BLaER1 treated with 17β-estradiol and CSF1 and Interleukin-3, amounts not matched to agents 10 nM and 100 nM (cell line): ENCODE measurements at regions not wholly inside any gene's neighbourhood (a gene's known extent, or its start where the extent isn't known, plus 50 kb on each side); places are given as distances from the start of the nearest gene placed in this dataset.
A peak's percentile ranks its signal among the peaks of the same experiment; 100 is the strongest.

ENCODE experiments used
- H3K27ac ChIP-seq, 11 experiments: shearing (Covaris generic); formaldehyde crosslinking; 2 replicates each; pipeline ENCODE4 v1.8.1; 2022
- H3K27me3 ChIP-seq, 11 experiments: shearing (Covaris generic); formaldehyde crosslinking; 2 replicates each; pipeline ENCODE4 v1.8.1; 2022
- H3K36me3 ChIP-seq, 11 experiments: shearing (Covaris generic); formaldehyde crosslinking; 2 replicates each; pipeline ENCODE4 v1.8.1; 2022
- H3K4me1 ChIP-seq, 10 experiments: shearing (Covaris generic); formaldehyde crosslinking; 2 replicates each; pipeline ENCODE4 v1.8.1; 2022
- H3K4me2 ChIP-seq, 11 experiments: shearing (Covaris generic); formaldehyde crosslinking; 2 replicates each; pipeline ENCODE4 v1.8.1; 2022
- H3K4me3 ChIP-seq, 10 experiments: shearing (Covaris generic); formaldehyde crosslinking; 2 replicates each; pipeline ENCODE4 v1.8.1; 2022
- H3K9ac ChIP-seq, 11 experiments: shearing (Covaris generic); formaldehyde crosslinking; 2 replicates each; pipeline ENCODE4 v1.8.1; 2022
- H3K9me3 ChIP-seq, 11 experiments: shearing (Covaris generic); formaldehyde crosslinking; replicated peaks in 1 of 11; 2 replicates each; pipeline ENCODE4 v1.8.1; 2022
- H4K20me1 ChIP-seq, 11 experiments: shearing (Covaris generic); formaldehyde crosslinking; 2 replicates each; pipeline ENCODE4 v1.8.1; 2022
- Cebpa-rat ChIP-seq, 11 experiments: shearing (Covaris generic); IDR thresholded peaks; 2 replicates each; pipeline ENCODE4 v1.8.1; 2022

DNA sequence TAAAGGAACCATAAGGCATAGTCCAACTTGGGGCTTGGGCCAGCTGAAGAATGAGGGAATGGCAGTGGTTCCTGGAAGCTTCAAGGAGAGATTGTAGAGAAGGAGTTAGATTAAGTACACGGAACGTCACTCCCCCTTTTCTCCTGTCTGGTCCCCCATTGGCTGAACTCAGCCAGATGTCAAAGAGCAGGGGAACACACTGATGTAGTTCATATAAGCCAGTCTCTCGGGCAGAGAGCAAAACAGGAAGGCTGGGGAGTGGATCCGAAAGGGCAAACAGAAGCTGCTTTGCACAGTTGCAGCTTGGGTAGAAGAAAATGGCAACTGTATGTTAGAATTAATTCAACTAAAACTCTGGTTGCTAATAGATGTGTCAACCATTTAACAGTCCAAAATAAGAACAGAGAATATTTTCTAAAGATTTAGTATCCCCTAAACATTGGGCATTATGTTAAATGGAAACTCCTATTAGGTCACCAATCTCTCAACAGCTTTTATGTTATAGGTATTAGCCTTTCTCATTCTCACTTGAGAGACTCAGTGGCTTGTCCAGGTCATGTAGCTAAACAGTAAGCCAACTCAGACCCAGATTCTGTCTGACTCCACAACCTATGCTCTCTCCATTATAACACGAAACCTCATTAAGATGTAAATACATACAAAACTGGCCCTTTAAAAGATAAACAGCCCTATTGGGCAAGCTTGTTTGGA is 600.7 kb upstream of the USP24 start:
- Histone ChIP-seq H4K20me1 (no peaks in the 10 kb centered on the region), H3K27ac (no peak overlapping the region; a peak in 1 of 22 replicates), H3K9ac (no peak overlapping the region), H3K36me3 (no peaks in the 10 kb centered on the region), H3K4me1 (peaks cover 0 to 33% (median 9%) of the 10 kb centered on the region in 10 experiments; a peak in 13 of 20 replicates), H3K4me3 (no peak overlapping the region), H3K9me3 (no peaks in the 10 kb centered on the region), H3K27me3 (peaks cover 0 to 20% (median 0%) of the 10 kb centered on the region in 11 experiments; a peak in 4 of 22 replicates), H3K4me2 (peak overlapping the region in 9 of 11 experiments; percentile 2 to 70 (median 19); a peak in 11 of 22 replicates)
- TF ChIP-seq Cebpa-rat (IDR thresholded peaks at IDR 0.05): no peak

DNA sequence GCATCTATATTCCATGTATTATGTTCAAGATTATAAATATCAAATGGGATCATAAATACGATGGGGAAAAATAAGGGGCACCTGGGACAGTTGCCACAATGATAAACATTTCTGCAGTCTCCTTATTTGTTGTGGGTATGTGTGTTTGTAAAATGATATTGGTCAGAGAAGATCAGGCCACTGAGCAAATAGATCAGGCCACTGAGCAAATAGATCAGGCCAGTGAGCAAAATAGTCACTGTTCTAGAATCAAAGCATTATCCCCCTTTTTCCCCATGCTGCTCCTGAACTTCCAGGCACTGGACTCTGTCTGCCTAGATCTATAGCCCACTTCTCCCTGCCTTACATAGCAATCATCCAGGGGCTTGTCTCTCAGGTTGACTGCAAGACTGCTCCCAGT is 599.8 kb upstream of the USP24 start:
- TF ChIP-seq Cebpa-rat (IDR thresholded peaks at IDR 0.05): no peak
- no peak overlapping the region for H3K9ac ChIP-seq
- no peak overlapping the region for H3K4me3 ChIP-seq
- H3K4me1 ChIP-seq: peaks cover 0 to 33% (median 9%) of the 10 kb centered on the region in 10 experiments; a peak in 13 of 20 replicates
- H3K27me3 ChIP-seq: peaks cover 0 to 20% (median 0%) of the 10 kb centered on the region in 11 experiments; a peak in 4 of 22 replicates
- no peaks in the 10 kb centered on the region for H4K20me1 ChIP-seq
- H3K36me3 ChIP-seq: no peaks in the 10 kb centered on the region
- no peak overlapping the region for H3K4me2 ChIP-seq
- H3K9me3 ChIP-seq: no peaks in the 10 kb centered on the region
- H3K27ac ChIP-seq: no peak overlapping the region

DNA sequence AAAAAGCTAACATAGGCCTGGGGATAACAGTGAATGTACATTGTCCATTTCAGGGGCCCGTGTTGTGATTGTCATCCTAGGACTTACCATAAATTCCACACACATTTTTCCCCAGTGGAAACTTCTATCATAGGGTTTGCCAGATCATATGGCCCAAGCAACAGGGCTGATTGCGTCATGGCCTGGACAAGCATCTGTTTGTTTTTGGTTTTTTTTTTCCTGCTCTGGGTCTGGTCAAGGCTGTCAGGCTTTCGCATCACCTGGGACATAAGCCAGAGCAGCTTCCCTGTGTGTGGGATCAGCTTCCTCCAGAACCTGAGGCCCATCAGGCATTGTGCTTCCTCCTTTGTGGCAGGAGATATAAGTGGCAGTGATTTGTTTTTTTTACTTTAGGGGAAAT is 598.5 kb upstream of the USP24 start:
- no peaks in the 10 kb centered on the region for H4K20me1 ChIP-seq
- H3K27me3 ChIP-seq: peaks cover 0 to 11% (median 0%) of the 10 kb centered on the region in 11 experiments; a peak in 3 of 22 replicates
- peaks cover 0 to 33% (median 9%) of the 10 kb centered on the region in 10 experiments; a peak in 13 of 20 replicates for H3K4me1 ChIP-seq
- TF ChIP-seq Cebpa-rat (IDR thresholded peaks at IDR 0.05): peak in 2 of 11 experiments; percentile 11 to 12; a peak in 1 of 22 replicates
- no peak overlapping the region for H3K9ac ChIP-seq
- H3K27ac ChIP-seq: no peak overlapping the region
- H3K36me3 ChIP-seq: no peaks in the 10 kb centered on the region
- H3K9me3 ChIP-seq: peaks cover 0 to 8% (median 2%) of the 10 kb centered on the region in 11 experiments; a peak in 7 of 22 replicates
- H3K4me2 ChIP-seq: peak overlapping the region in 2 of 11 experiments; percentile 23 to 32; a peak in 2 of 22 replicates
- H3K4me3 ChIP-seq: no peak overlapping the region

DNA sequence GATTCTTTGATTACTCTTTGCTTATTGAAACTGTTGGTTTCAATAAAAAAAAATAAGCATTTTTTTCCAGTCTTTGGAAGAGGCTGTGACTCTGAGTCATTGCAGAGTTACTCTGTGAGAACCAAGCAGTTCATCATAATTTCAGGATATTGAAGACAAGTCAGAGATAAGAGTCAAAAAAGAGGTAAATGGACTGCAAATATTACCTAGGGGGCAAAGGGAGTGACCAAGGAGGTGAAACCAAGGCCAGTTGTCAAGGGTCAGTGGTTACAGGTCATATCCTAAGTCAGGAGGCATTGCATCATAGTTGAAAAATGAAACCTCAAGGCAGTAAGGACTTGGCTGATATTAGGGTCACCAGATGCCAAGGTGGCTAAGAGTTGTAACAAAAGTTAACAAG is 597.1 kb upstream of the USP24 start:
- H3K27ac ChIP-seq: no peak overlapping the region
- no peak overlapping the region for H3K4me2 ChIP-seq
- no peaks in the 10 kb centered on the region for H3K36me3 ChIP-seq
- H4K20me1 ChIP-seq: no peaks in the 10 kb centered on the region
- peak in 1 of 11 experiments; percentile 12; a peak in 1 of 22 replicates for TF ChIP-seq Cebpa-rat (IDR thresholded peaks at IDR 0.05)
- H3K9me3 ChIP-seq: peaks cover under 1 to 21% (median 14%) of the 10 kb centered on the region in 11 experiments; a peak in 19 of 22 replicates
- no peak overlapping the region for H3K9ac ChIP-seq
- peaks cover 0 to 30% (median 9%) of the 10 kb centered on the region in 10 experiments; a peak in 13 of 20 replicates for H3K4me1 ChIP-seq
- no peak overlapping the region for H3K4me3 ChIP-seq
- peaks cover 0 to 4% (median 0%) of the 10 kb centered on the region in 11 experiments; a peak in 1 of 22 replicates for H3K27me3 ChIP-seq

DNA sequence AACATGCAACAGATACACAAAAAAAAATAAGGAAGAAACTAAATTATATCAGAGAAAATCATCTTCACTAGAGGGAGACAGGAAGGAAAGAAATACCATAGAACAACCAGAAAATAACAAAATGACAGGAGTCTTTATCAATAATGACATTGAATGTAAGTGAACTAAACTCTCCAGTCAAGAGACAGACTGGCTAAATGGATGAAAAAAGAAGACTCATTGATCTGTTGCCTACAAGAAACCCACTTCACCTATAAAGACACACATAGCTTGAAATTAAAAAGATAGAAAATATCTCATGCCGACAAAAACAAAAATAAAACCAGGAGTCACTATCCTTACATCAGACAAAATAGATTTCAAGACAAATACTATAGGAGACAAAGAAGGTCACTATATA is 593.1 kb upstream of the USP24 start:
- H3K4me2 ChIP-seq: no peak overlapping the region
- no peak for TF ChIP-seq Cebpa-rat (IDR thresholded peaks at IDR 0.05)
- no peaks in the 10 kb centered on the region for H3K36me3 ChIP-seq
- no peaks in the 10 kb centered on the region for H3K27me3 ChIP-seq
- H3K9me3 ChIP-seq: peaks cover 3 to 28% (median 18%) of the 10 kb centered on the region in 11 experiments; a peak in 19 of 22 replicates
- H3K27ac ChIP-seq: no peak overlapping the region
- no peak overlapping the region for H3K9ac ChIP-seq
- H3K4me1 ChIP-seq: peaks cover 0 to 2% (median 0%) of the 10 kb centered on the region in 10 experiments; a peak in 2 of 20 replicates
- no peak overlapping the region for H3K4me3 ChIP-seq
- H4K20me1 ChIP-seq: no peaks in the 10 kb centered on the region

DNA sequence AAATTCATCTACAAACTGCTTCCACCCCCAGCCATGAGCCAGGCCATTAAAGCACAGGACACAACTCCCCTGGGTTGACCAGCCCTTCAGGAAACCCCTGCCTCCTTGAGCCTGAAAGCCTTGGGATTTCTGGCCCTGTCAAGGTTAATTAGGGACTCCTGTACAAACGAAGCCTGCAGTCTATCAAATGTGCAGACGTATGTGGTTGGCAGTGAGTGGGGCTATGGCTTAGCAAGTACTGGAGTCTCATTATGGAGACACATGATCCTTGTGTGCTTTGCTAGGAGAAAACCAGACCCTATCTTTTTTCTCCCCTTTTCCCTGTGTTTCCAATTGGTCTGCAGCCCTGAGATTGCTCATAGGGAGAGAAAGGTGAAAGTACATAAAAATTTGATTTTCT is 588.3 kb upstream of the USP24 start:
- no peaks in the 10 kb centered on the region for H3K4me1 ChIP-seq

DNA sequence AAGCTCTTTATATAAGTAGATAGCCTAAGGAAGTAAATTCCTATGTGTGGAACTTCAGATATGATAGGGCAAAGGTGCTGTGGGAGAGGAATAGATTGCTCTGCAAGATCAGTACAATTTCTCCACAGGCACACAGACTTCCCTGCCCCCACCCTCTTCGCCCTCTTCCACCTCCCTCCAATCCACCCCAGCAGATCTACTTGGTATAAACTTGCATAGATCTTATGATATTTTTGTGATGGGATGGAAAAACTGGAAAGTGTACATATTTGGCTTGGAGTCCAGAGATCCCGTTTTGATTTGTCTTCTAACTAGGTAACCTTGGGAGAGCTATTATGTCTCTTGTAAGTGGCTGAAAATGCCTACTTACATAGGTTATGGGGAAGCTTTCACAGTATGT is 586.3 kb upstream of the USP24 start:
- Histone ChIP-seq H3K4me2 (no peak overlapping the region), H3K4me1 (no peaks in the 10 kb centered on the region), H3K9ac (no peak overlapping the region), H4K20me1 (no peaks in the 10 kb centered on the region), H3K4me3 (no peak overlapping the region), H3K9me3 (peaks cover 0 to 14% (median 4%) of the 10 kb centered on the region in 11 experiments; a peak in 9 of 22 replicates), H3K27ac (no peak overlapping the region), H3K36me3 (no peaks in the 10 kb centered on the region), H3K27me3 (no peaks in the 10 kb centered on the region)
- TF ChIP-seq Cebpa-rat (IDR thresholded peaks at IDR 0.05): no peak

More for the DNA sequence above, 588.3 kb upstream of the USP24 start:
- TF ChIP-seq Cebpa-rat (IDR thresholded peaks at IDR 0.05): no peak
- Histone ChIP-seq H3K4me3 (no peak overlapping the region), H3K27ac (no peak overlapping the region), H3K9ac (no peak overlapping the region), H4K20me1 (no peaks in the 10 kb centered on the region), H3K9me3 (peaks cover 3 to 29% (median 20%) of the 10 kb centered on the region in 11 experiments; a peak in 19 of 22 replicates), H3K36me3 (no peaks in the 10 kb centered on the region), H3K4me2 (no peak overlapping the region), H3K27me3 (no peaks in the 10 kb centered on the region)

DNA sequence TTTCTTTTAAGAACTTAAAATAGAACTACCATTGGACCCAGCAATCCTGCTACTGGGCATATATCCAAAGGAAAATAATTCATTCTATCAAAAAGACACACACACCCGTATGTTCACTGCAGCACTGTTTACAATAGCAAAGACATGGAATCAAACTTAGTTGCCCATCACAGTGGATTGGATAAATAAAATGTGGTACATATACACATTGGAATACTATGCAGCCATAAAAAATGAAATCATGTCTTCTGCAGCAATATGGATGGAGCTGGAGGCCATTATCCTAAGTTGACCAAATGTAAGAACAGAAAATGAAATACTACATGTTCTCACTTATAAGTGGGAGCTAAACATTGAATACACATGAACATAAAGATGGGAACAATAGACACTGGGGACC is 585.3 kb upstream of the USP24 start:
- H3K36me3 ChIP-seq: no peaks in the 10 kb centered on the region
- H3K27ac ChIP-seq: no peak overlapping the region
- H3K4me1 ChIP-seq: no peaks in the 10 kb centered on the region
- no peaks in the 10 kb centered on the region for H4K20me1 ChIP-seq
- TF ChIP-seq Cebpa-rat (IDR thresholded peaks at IDR 0.05): no peak
- H3K4me3 ChIP-seq: no peak overlapping the region
- no peaks in the 10 kb centered on the region for H3K27me3 ChIP-seq
- H3K9me3 ChIP-seq: peaks cover 0 to 14% (median 4%) of the 10 kb centered on the region in 11 experiments; a peak in 8 of 22 replicates
- H3K4me2 ChIP-seq: no peak overlapping the region
- H3K9ac ChIP-seq: no peak overlapping the region

DNA sequence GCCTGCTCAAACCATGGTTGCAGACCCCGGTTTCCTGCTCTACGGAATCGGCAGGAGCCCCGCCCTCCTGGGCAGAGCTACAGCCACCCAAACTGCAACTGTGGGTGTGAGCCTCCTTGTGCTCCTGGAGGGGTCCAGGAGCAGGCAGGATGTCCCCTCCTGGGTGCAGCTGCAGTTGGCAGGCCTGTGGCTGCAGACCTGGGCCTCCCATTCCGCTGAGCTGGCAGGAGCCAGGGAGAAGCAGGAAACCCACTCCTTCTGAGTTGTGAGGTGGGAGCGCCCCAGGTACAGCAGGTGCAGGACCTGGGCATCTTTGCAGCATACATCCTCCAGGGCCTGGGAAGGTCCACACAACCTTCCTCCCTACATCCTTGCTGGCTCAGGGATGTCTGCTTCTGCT is 578.7 kb upstream of the USP24 start:
- Histone ChIP-seq H3K4me1 (no peaks in the 10 kb centered on the region), H3K36me3 (no peaks in the 10 kb centered on the region), H3K4me3 (no peak overlapping the region), H3K27ac (no peak overlapping the region), H3K9ac (no peak overlapping the region), H3K4me2 (no peak overlapping the region), H3K27me3 (no peaks in the 10 kb centered on the region), H3K9me3 (peaks cover 9 to 31% (median 15%) of the 10 kb centered on the region in 11 experiments; a peak in 21 of 22 replicates), H4K20me1 (no peaks in the 10 kb centered on the region)
- no peak for TF ChIP-seq Cebpa-rat (IDR thresholded peaks at IDR 0.05)
